DOHH2 (cell line): ENCODE measurements at regions not wholly inside any gene's neighbourhood (a gene's known extent, or its start where the extent isn't known, plus 50 kb on each side); places are given as distances from the start of the nearest gene placed in this dataset.
"Not testable (repeated sequence)": the region's sequence is repeated elsewhere in the genome, so short reads cannot be mapped to it uniquely, and the experiment has no call there.

Source experiments
- EZH2phosphoT487 ChIP-seq: fragments of 200-600 bp; sonication (generic); IDR thresholded peaks from 2 replicates; pipeline ENCODE4 v1.6.1; 2017; ENCODE audit warnings: borderline replicate concordance, mild to moderate bottlenecking, antibody characterized with exemption, low read length, moderate library complexity, mixed read lengths
- TF ChIP-seq, protein P1 (sequence below): fragments of 200-600 bp; sonication (generic); IDR thresholded peaks from one replicate; pipeline ENCODE4 v1.5.1; 2014; ENCODE audit warnings: antibody characterized with exemption, mild to moderate bottlenecking, low read depth, low read length; ENCODE audit not compliant: poor library complexity, severe bottlenecking

DNA sequence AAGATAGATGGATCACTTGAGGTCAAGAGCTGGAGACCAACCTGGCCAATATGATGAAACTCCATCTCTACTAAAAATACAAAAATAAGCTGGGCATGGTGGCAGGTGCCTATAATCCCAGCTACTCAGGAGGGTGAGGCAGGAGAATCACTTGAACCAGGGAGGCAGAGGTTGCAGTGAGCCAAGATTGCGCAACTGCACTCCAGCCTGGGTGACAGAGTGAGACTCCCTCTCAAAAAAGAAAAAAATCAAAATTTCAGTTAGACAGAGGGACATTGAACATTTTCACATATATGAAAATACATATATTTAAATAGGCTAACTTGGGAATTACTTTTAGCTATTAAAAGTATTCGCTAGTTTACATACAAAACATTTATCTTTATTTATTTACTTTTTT, 293.6 kb upstream of the KCNH7 start:
- not testable (repeated sequence) for TF ChIP-seq EZH2phosphoT487
- TF ChIP-seq, protein P1, sequence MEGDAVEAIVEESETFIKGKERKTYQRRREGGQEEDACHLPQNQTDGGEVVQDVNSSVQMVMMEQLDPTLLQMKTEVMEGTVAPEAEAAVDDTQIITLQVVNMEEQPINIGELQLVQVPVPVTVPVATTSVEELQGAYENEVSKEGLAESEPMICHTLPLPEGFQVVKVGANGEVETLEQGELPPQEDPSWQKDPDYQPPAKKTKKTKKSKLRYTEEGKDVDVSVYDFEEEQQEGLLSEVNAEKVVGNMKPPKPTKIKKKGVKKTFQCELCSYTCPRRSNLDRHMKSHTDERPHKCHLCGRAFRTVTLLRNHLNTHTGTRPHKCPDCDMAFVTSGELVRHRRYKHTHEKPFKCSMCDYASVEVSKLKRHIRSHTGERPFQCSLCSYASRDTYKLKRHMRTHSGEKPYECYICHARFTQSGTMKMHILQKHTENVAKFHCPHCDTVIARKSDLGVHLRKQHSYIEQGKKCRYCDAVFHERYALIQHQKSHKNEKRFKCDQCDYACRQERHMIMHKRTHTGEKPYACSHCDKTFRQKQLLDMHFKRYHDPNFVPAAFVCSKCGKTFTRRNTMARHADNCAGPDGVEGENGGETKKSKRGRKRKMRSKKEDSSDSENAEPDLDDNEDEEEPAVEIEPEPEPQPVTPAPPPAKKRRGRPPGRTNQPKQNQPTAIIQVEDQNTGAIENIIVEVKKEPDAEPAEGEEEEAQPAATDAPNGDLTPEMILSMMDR: not testable (repeated sequence)
